SK-N-SH treated with all-trans-retinoic acid at 6 μM for 48 hours (cell line): ENCODE measurements at regions not wholly inside any gene's neighbourhood (a gene's known extent, or its start where the extent isn't known, plus 50 kb on each side); places are given as distances from the start of the nearest gene placed in this dataset.

Experiments
- ATAC-seq: fragments of 200-7000 bp; cut with Tn5 transposase; 3 replicates; pipeline ENCODE4 v1.9.1; 2020; ENCODE audit warnings: mild to moderate bottlenecking, moderate library complexity
- ARNTL ChIP-seq: fragments of 450-650 bp; formaldehyde crosslinking; IDR thresholded peaks from 2 replicates; pipeline ENCODE4 v1.5.0; 2020; ENCODE audit warnings: low read depth, mild to moderate bottlenecking, moderate library complexity, borderline replicate concordance
- BACH2 ChIP-seq: fragments of 250-450 bp; sonication (Bioruptor Pico); IDR thresholded peaks from 2 replicates; pipeline ENCODE4 v1.9.0; 2021; ENCODE audit warnings: mild to moderate bottlenecking, borderline replicate concordance
- CSDC2 ChIP-seq: fragments of 250-450 bp; sonication (Bioruptor Pico); IDR thresholded peaks from 2 replicates; pipeline ENCODE4 v1.5.0; 2020; ENCODE audit warnings: mild to moderate bottlenecking, moderate library complexity
- ESRRG ChIP-seq: fragments of 250-450 bp; sonication (Bioruptor Pico); IDR thresholded peaks from 2 replicates; pipeline ENCODE4 v1.6.1; 2021; ENCODE audit warnings: mild to moderate bottlenecking
- OSR1 ChIP-seq: fragments of 250-450 bp; sonication (Bioruptor Pico); IDR thresholded peaks from 2 replicates; pipeline ENCODE4 v1.8.0; 2022; ENCODE audit warnings: moderate library complexity, mild to moderate bottlenecking, inconsistent platforms
- PPARA ChIP-seq: fragments of 250-450 bp; sonication (Bioruptor Pico); IDR thresholded peaks from 2 replicates; pipeline ENCODE4 v1.5.0; 2020; ENCODE audit warnings: mild to moderate bottlenecking, borderline replicate concordance
- RARB ChIP-seq: fragments of 250-450 bp; sonication (Bioruptor Pico); IDR thresholded peaks from 2 replicates; pipeline ENCODE4 v1.8.0; 2021; ENCODE audit warnings: mild to moderate bottlenecking, moderate library complexity
- SNAI2 ChIP-seq: fragments of 250-450 bp; sonication (Bioruptor Pico); IDR thresholded peaks from 2 replicates; pipeline ENCODE4 v1.5.0; 2020; ENCODE audit warnings: mild to moderate bottlenecking, moderate library complexity
- TCF4 ChIP-seq: fragments of 250-450 bp; sonication (Bioruptor Pico); IDR thresholded peaks from 2 replicates; pipeline ENCODE4 v1.8.0; 2021; ENCODE audit warnings: mild to moderate bottlenecking, moderate library complexity, borderline replicate concordance
- ZC3H10 ChIP-seq: fragments of 250-450 bp; sonication (Bioruptor Pico); IDR thresholded peaks from 2 replicates; pipeline ENCODE4 v1.5.1; 2021; ENCODE audit warnings: mild to moderate bottlenecking, moderate library complexity
- ZFP3 ChIP-seq: fragments of 250-450 bp; sonication (Bioruptor Pico); IDR thresholded peaks from 2 replicates; pipeline ENCODE4 v1.5.0; 2020; ENCODE audit warnings: mild to moderate bottlenecking, moderate library complexity
- ZFP30 ChIP-seq: fragments of 450-650 bp; formaldehyde crosslinking; IDR thresholded peaks from 2 replicates; pipeline ENCODE4 v1.5.0; 2022; ENCODE audit warnings: mild to moderate bottlenecking, moderate library complexity
- ZNF565 ChIP-seq: fragments of 450-650 bp; formaldehyde crosslinking; conservative IDR thresholded peaks from 2 replicates; pipeline ENCODE4 v1.5.0; 2020; ENCODE audit warnings: low read depth, mild to moderate bottlenecking, moderate library complexity
- ZNF70 ChIP-seq: fragments of 450-650 bp; formaldehyde crosslinking; IDR thresholded peaks from 2 replicates; pipeline ENCODE4 v1.5.0; 2020; ENCODE audit warnings: mild to moderate bottlenecking, moderate library complexity
- TF ChIP-seq, protein P1 (sequence below): fragments of 250-450 bp; sonication (Bioruptor Pico); IDR thresholded peaks from 2 replicates; pipeline ENCODE4 v1.5.0; 2020; ENCODE audit warnings: mild to moderate bottlenecking, moderate library complexity
- TF ChIP-seq, protein P2 (sequence below): fragments of 250-450 bp; sonication (Bioruptor Pico); IDR thresholded peaks from 2 replicates; pipeline ENCODE4 v1.5.1; 2020; ENCODE audit warnings: low read depth, mild to moderate bottlenecking, moderate library complexity
- TF ChIP-seq, protein P3 (sequence below): fragments of 250-450 bp; sonication (Bioruptor Pico); IDR thresholded peaks from 2 replicates; pipeline ENCODE4 v1.5.1; 2021; ENCODE audit warnings: mild to moderate bottlenecking, moderate library complexity
- TF ChIP-seq, protein P4 (sequence below): fragments of 250-450 bp; sonication (Bioruptor Pico); IDR thresholded peaks from 2 replicates; pipeline ENCODE4 v1.8.0; 2021; ENCODE audit warnings: low read depth, mild to moderate bottlenecking, moderate library complexity, borderline replicate concordance

DNA sequence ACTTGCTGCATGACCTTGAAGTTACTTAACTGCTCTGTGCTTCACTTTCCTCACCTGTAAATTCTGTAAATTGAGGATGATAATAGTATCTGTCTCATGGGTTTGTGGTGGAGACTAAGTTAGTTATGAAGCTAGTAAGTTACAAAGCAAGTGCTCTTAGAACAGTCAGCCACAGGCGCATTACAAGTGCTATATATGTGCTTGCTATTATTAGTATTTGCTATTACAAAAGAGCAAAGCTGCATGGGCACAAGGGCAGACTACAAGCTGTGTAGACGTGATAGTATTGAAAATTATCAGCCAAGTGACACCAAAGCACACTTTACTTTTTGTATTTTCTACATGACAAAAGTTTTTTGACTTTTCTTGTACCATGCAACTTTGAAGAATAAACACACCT, 150.9 kb upstream of the CTTNBP2NL start:
- no peak for TF ChIP-seq TCF4 (CRISPR knock-in tag)
- TF ChIP-seq, protein P1, sequence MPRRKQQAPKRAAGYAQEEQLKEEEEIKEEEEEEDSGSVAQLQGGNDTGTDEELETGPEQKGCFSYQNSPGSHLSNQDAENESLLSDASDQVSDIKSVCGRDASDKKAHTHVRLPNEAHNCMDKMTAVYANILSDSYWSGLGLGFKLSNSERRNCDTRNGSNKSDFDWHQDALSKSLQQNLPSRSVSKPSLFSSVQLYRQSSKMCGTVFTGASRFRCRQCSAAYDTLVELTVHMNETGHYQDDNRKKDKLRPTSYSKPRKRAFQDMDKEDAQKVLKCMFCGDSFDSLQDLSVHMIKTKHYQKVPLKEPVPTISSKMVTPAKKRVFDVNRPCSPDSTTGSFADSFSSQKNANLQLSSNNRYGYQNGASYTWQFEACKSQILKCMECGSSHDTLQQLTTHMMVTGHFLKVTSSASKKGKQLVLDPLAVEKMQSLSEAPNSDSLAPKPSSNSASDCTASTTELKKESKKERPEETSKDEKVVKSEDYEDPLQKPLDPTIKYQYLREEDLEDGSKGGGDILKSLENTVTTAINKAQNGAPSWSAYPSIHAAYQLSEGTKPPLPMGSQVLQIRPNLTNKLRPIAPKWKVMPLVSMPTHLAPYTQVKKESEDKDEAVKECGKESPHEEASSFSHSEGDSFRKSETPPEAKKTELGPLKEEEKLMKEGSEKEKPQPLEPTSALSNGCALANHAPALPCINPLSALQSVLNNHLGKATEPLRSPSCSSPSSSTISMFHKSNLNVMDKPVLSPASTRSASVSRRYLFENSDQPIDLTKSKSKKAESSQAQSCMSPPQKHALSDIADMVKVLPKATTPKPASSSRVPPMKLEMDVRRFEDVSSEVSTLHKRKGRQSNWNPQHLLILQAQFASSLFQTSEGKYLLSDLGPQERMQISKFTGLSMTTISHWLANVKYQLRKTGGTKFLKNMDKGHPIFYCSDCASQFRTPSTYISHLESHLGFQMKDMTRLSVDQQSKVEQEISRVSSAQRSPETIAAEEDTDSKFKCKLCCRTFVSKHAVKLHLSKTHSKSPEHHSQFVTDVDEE (CRISPR knock-in tag) = no peak
- no peak for TF ChIP-seq CSDC2 (CRISPR knock-in tag)
- TF ChIP-seq, protein P2, sequence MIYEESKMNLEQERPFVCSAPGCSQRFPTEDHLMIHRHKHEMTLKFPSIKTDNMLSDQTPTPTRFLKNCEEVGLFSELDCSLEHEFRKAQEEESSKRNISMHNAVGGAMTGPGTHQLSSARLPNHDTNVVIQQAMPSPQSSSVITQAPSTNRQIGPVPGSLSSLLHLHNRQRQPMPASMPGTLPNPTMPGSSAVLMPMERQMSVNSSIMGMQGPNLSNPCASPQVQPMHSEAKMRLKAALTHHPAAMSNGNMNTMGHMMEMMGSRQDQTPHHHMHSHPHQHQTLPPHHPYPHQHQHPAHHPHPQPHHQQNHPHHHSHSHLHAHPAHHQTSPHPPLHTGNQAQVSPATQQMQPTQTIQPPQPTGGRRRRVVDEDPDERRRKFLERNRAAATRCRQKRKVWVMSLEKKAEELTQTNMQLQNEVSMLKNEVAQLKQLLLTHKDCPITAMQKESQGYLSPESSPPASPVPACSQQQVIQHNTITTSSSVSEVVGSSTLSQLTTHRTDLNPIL (CRISPR knock-in tag) = no peak
- TF ChIP-seq ZNF70 (CRISPR knock-in tag) = no peak
- no peak for TF ChIP-seq SNAI2 (CRISPR knock-in tag)
- no peak for TF ChIP-seq ZNF565 (CRISPR knock-in tag)
- no peak for TF ChIP-seq RARB (CRISPR knock-in tag)
- no peak for TF ChIP-seq ZC3H10 (CRISPR knock-in tag)
- no peak for TF ChIP-seq PPARA (CRISPR knock-in tag)
- TF ChIP-seq, protein P3, sequence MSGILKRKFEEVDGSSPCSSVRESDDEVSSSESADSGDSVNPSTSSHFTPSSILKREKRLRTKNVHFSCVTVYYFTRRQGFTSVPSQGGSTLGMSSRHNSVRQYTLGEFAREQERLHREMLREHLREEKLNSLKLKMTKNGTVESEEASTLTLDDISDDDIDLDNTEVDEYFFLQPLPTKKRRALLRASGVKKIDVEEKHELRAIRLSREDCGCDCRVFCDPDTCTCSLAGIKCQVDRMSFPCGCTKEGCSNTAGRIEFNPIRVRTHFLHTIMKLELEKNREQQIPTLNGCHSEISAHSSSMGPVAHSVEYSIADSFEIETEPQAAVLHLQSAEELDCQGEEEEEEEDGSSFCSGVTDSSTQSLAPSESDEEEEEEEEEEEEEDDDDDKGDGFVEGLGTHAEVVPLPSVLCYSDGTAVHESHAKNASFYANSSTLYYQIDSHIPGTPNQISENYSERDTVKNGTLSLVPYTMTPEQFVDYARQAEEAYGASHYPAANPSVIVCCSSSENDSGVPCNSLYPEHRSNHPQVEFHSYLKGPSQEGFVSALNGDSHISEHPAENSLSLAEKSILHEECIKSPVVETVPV (CRISPR knock-in tag) = no peak
- ATAC-seq = no peak

DNA sequence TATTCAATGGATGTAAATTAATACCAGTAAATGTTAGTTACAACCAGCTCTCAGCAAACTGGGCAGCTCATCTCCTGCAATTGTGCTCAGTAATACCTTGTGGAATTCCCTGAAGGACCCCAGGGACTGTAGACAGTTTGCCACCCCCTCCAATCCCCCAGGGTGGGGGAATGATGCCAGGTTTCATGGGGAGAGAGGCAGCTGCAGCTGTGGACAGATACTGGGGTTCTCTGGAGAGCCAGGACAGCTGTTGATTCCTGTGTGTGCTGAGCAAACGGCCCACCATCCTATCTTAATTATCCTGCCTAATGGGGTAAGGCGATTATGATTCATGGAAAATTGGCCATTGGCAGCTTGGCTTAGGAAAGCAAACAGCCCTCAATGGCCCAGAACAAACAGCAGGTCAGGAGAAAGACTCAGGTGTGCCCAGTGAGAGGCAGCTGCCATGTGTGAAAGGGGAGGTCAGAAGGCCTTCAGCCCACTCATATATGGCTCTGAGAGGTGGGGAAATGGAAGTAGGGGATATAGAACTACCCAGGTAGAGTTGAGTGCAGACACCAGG, 148.9 kb upstream of the CTTNBP2NL start:
- TF ChIP-seq, protein P3 (CRISPR knock-in tag) = no peak
- TF ChIP-seq, protein P4, sequence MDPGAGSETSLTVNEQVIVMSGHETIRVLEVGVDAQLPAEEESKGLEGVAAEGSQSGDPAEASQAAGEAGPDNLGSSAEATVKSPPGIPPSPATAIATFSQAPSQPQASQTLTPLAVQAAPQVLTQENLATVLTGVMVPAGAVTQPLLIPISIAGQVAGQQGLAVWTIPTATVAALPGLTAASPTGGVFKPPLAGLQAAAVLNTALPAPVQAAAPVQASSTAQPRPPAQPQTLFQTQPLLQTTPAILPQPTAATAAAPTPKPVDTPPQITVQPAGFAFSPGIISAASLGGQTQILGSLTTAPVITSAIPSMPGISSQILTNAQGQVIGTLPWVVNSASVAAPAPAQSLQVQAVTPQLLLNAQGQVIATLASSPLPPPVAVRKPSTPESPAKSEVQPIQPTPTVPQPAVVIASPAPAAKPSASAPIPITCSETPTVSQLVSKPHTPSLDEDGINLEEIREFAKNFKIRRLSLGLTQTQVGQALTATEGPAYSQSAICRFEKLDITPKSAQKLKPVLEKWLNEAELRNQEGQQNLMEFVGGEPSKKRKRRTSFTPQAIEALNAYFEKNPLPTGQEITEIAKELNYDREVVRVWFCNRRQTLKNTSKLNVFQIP (CRISPR knock-in tag) = no peak
- no peak for TF ChIP-seq ESRRG
- no peak for TF ChIP-seq BACH2
- TF ChIP-seq SNAI2 (CRISPR knock-in tag) = no peak
- TF ChIP-seq OSR1 (CRISPR knock-in tag) = no peak
- no peak for TF ChIP-seq ARNTL (CRISPR knock-in tag)
- TF ChIP-seq, protein P1 (CRISPR knock-in tag) = no peak
- no peak for ATAC-seq

DNA sequence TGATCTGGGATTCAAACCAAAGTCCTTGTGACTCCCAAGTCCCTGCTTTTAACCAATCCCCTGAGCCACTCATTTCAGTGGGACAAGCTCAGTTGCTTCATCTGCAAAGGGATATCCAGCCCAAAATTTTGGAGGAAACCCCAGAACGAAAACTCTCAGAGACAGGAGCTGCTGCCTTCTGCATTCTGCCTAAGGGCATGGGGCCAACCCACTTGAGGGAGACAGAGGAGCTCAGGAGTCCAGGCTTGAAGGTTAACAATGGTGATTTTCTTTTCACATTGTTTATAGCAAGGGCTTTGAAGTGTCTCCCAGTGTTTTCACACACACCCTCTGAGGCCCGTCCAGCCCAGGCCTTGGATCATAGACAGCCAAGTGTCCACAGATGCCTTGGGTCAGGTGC, 148.1 kb upstream of the CTTNBP2NL start:
- no peak for TF ChIP-seq BACH2
- TF ChIP-seq OSR1 (CRISPR knock-in tag) = no peak
- TF ChIP-seq, protein P3 (CRISPR knock-in tag) = no peak
- no peak for TF ChIP-seq SNAI2 (CRISPR knock-in tag)
- no peak for TF ChIP-seq PPARA (CRISPR knock-in tag)
- no peak for TF ChIP-seq ESRRG
- TF ChIP-seq, protein P2 (CRISPR knock-in tag) = no peak
- TF ChIP-seq ZFP3 (CRISPR knock-in tag) = no peak
- no peak for TF ChIP-seq ZFP30 (CRISPR knock-in tag)
- TF ChIP-seq, protein P1 (CRISPR knock-in tag) = no peak
- TF ChIP-seq, all 23 proteins: peak for 0
- ATAC-seq = no peak
